ENCODE measurements at regions not wholly inside any gene's neighbourhood (a gene's known extent, or its start where the extent isn't known, plus 50 kb on each side); places are given as distances from the start of the nearest gene placed in this dataset.

GRCh38 chr14:98582276-98582675, 689.7 kb downstream of the BCL11B start:
- DNase-seq, result peak in 22 of 56 donors; percentile 2 to 71 (median 28)

GRCh38 chr14:98591161-98591560, 680.8 kb downstream of the BCL11B start:
- no peak for DNase-seq

GRCh38 chr14:98592611-98593170, 679.3 kb downstream of the BCL11B start:
- DNase-seq, result peak in 1 of 56 donors; percentile 20

- DNase-seq, result peak in 54 of 56 donors; percentile 9 to 97 (median 88)
Measured at GRCh38 chr14:98593361-98593761, 678.6 kb downstream of the BCL11B start.

- DNase-seq, result no peak
Measured at GRCh38 chr14:98594156-98594555, 677.8 kb downstream of the BCL11B start.

GRCh38 chr14:98598576-98598975, 673.4 kb downstream of the BCL11B start:
- no peak for DNase-seq

- no peak for DNase-seq
Measured at GRCh38 chr14:98599082-98599481, 672.9 kb downstream of the BCL11B start.

- DNase-seq, result no peak
Measured at GRCh38 chr14:98602983-98603382, 669.0 kb downstream of the BCL11B start.

GRCh38 chr14:98605043-98605442, 667.0 kb downstream of the BCL11B start:
- no peak for DNase-seq

- no peak for DNase-seq
Measured at GRCh38 chr14:98606041-98606640, 665.9 kb downstream of the BCL11B start.

- DNase-seq, result no peak
Measured at GRCh38 chr14:98606816-98607215, 665.2 kb downstream of the BCL11B start.

GRCh38 chr14:98607341-98607910, 664.6 kb downstream of the BCL11B start:
- no peak for DNase-seq

- no peak for DNase-seq
Measured at GRCh38 chr14:98608071-98609060, 663.6 kb downstream of the BCL11B start.

- peak in 1 of 56 donors; percentile 4 for DNase-seq
Measured at GRCh38 chr14:98612434-98613200, 659.4 kb downstream of the BCL11B start.

- no peak for DNase-seq
Measured at GRCh38 chr14:98614741-98615140, 657.3 kb downstream of the BCL11B start.

- DNase-seq, result no peak
Measured at GRCh38 chr14:98622208-98623051, 649.6 kb downstream of the BCL11B start.

- no peak for DNase-seq
Measured at GRCh38 chr14:98623788-98624415, 648.1 kb downstream of the BCL11B start.

GRCh38 chr14:98633380-98633779, 638.6 kb downstream of the BCL11B start:
- DNase-seq, result peak in 51 of 56 donors; percentile 9 to 90 (median 65)

GRCh38 chr14:98634043-98634820, 637.8 kb downstream of the BCL11B start:
- no peak for DNase-seq

Measured in nucleus accumbens (tissue), 56 donors.